ENCODE measurements at regions not wholly inside any gene's neighbourhood (a gene's known extent, or its start where the extent isn't known, plus 50 kb on each side); places are given as distances from the start of the nearest gene placed in this dataset.

- DNase-seq = no peak
Measured at GRCh38 chr6:92934625-92935024, 484.7 kb downstream of the EPHA7 start.

- DNase-seq = no peak
Measured at GRCh38 chr6:92930171-92930570, 489.2 kb downstream of the EPHA7 start.

- no peak for DNase-seq
Measured at GRCh38 chr6:92922216-92922806, 497.0 kb downstream of the EPHA7 start.

- DNase-seq = no peak
Measured at GRCh38 chr6:92915466-92915865, 503.9 kb downstream of the EPHA7 start.

GRCh38 chr6:92911301-92911700 is 508.1 kb downstream of the EPHA7 start:
- no peak for DNase-seq

- DNase-seq = no peak
Measured at GRCh38 chr6:92910646-92911045, 508.7 kb downstream of the EPHA7 start.

- DNase-seq = no peak
Measured at GRCh38 chr6:92906385-92906784, 513.0 kb downstream of the EPHA7 start.

GRCh38 chr6:92893741-92894140 is 525.6 kb downstream of the EPHA7 start:
- no peak for DNase-seq

GRCh38 chr6:92892626-92893170 is 526.7 kb downstream of the EPHA7 start:
- no peak for DNase-seq

- DNase-seq = no peak
Measured at GRCh38 chr6:92888316-92888715, 531.0 kb downstream of the EPHA7 start.

- DNase-seq = no peak
Measured at GRCh38 chr6:92887871-92888270, 531.5 kb downstream of the EPHA7 start.

- DNase-seq = no peak
Measured at GRCh38 chr6:92879526-92879925, 539.8 kb downstream of the EPHA7 start.

GRCh38 chr6:92864966-92865555 is 554.3 kb downstream of the EPHA7 start:
- no peak for DNase-seq

- DNase-seq = no peak
Measured at GRCh38 chr6:92849636-92850035, 569.7 kb downstream of the EPHA7 start.

- DNase-seq = no peak
Measured at GRCh38 chr6:92848901-92849300, 570.5 kb downstream of the EPHA7 start.

- DNase-seq = no peak
Measured at GRCh38 chr6:92848459-92848858, 570.9 kb downstream of the EPHA7 start.

GRCh38 chr6:92847988-92848387 is 571.4 kb downstream of the EPHA7 start:
- no peak for DNase-seq

- no peak for DNase-seq
Measured at GRCh38 chr6:92840246-92840930, 579.0 kb downstream of the EPHA7 start.

GRCh38 chr6:92828788-92829187 is 590.6 kb downstream of the EPHA7 start:
- no peak for DNase-seq

- no peak for DNase-seq
Measured at GRCh38 chr6:92827104-92827503, 592.3 kb downstream of the EPHA7 start.

GRCh38 chr6:92826633-92827032 is 592.7 kb downstream of the EPHA7 start:
- no peak for DNase-seq

- no peak for DNase-seq
Measured at GRCh38 chr6:92822222-92822621, 597.1 kb downstream of the EPHA7 start.

GRCh38 chr6:92820601-92821000 is 598.8 kb downstream of the EPHA7 start:
- no peak for DNase-seq

- no peak for DNase-seq
Measured at GRCh38 chr6:92810913-92811312, 608.4 kb downstream of the EPHA7 start.
